HG03039 (cell line): ENCODE measurements at regions not wholly inside any gene's neighbourhood (a gene's known extent, or its start where the extent isn't known, plus 50 kb on each side); places are given as distances from the start of the nearest gene placed in this dataset.

Experiments used
- ATAC-seq: cut with Tn5 transposase; IDR thresholded peaks from one replicate; pipeline ENCODE4 v1.9.1; 2021; ENCODE audit warnings: mild to moderate bottlenecking, moderate library complexity; ENCODE audit not compliant: unreplicated experiment

GRCh38 chr2:64311948-64312621, 141.9 kb upstream of the LGALSL start:
- no peak for ATAC-seq

GRCh38 chr2:64312622-64313397, 141.2 kb upstream of the LGALSL start:
- no peak for ATAC-seq

GRCh38 chr2:64313398-64313723, 140.6 kb upstream of the LGALSL start:
- ATAC-seq = no peak

DNA sequence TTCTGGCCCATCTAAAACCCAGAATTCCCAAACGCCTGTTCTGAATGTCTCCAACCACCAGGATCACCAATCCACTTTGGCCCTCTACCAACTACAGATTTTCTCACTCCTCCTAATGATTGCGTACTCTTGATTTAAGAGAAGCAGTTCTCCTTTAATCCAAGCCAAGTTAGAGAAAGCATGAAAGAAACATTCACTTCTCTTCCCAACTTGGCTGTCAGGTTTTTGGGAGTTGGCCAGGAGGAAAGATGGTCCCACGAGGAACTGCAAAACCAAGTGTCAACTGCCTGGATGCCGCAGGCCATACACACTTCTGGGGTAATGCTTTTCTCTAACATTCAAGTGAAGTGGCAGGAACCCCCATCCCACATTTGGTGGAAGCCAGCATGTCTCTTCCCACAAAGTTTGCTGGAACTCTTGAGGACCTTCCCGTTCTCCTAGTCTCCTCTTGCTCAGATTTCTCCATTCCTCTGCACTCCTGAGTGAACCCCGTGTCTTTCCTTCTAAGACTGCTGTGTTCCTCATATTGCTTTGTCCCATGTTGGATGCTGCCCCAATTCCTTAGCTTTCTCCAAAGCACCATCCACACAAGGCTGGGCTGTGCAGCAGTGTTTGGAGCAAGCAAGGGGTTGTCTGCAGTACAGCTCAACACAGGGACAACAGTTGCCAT, 138.5 kb upstream of the LGALSL start:
- ATAC-seq = no peak

DNA sequence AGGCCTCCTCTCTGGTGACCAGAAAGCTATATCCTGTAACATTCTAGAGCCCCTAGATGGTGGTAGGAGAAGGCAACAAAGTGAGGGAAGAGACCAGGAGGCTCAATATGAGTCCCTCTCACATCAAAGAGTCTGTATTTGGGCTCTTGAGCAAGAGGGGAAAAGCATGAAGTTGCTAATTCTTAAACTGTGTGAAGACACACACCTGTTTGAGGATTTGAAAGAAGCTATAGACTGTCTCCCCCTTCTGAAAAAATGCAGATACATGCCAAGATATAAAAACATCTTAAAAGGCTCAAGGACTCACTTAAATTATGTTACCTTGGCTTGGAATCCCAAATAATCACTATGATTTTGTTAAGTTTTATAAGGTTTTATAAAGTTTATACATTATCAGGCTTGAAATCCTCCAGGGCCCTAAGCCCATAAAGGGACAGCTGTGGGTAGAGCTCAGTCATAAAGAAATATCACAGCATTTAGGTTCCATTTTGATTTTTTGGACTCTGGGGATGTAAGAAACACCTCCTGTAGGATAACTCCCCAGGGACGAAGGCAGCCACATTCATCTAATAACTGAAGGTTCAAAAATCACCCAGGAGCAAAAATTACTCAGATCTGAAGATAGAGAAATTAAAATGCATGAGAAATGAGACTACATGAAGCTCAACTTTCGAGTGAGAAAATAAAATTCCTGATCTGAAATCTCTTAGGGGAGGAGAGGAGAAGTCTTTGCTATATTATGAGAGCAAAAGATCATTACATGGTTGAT, 136.1 kb upstream of the LGALSL start:
- no peak for ATAC-seq

DNA sequence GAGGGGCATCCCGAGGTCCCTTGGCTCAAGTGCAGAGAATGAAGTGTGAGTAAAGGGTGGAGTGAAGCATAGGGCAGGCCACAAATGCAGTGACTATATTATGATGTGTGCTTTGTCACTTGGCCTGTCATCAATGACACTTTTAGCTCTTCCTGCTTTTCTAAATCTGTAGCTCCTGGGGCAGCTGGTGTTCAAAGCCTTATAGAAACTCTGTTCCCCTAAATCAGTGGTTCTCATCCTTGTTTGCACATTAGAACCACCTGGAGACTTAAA, 135.6 kb upstream of the LGALSL start:
- ATAC-seq = no peak

- no peak for ATAC-seq
Measured at GRCh38 chr2:64319896-64320295, 134.1 kb upstream of the LGALSL start.

- no peak for ATAC-seq
Measured at GRCh38 chr2:64322433-64322832, 131.5 kb upstream of the LGALSL start.

GRCh38 chr2:64323197-64323596, 130.8 kb upstream of the LGALSL start:
- no peak for ATAC-seq

DNA sequence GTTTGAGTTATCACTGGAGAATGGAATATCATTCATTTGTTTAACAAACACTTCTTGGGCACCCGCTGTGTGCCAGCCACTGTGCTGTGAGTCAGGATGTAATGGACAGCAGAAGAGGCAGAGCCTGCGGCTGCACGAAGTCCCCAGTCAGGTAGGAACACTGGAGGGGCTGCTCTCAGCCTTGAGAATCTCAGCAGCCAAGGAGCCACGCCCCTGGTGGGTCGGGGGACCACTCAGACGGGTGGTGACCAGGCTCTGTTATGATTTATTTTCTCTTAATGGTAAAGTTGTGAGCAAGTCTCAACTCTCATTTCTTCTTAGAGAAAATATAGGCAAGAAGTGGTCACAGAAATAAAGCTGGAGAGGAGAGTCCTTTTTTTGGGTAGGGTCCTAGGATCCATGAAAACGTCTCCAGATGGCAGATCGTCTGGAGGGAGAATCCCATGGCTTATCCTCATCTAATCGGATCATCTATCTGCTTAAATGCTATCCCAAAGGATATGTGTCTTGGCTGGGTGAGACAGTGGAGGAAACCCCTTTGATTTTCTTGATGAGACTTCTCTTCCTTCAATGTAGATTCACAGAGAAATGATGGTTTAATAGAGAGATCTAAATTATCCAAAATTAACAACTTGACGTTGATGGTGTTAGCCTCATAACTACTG, 129.1 kb upstream of the LGALSL start:
- ATAC-seq = no peak

GRCh38 chr2:64325477-64325851, 128.5 kb upstream of the LGALSL start:
- ATAC-seq = no peak

DNA sequence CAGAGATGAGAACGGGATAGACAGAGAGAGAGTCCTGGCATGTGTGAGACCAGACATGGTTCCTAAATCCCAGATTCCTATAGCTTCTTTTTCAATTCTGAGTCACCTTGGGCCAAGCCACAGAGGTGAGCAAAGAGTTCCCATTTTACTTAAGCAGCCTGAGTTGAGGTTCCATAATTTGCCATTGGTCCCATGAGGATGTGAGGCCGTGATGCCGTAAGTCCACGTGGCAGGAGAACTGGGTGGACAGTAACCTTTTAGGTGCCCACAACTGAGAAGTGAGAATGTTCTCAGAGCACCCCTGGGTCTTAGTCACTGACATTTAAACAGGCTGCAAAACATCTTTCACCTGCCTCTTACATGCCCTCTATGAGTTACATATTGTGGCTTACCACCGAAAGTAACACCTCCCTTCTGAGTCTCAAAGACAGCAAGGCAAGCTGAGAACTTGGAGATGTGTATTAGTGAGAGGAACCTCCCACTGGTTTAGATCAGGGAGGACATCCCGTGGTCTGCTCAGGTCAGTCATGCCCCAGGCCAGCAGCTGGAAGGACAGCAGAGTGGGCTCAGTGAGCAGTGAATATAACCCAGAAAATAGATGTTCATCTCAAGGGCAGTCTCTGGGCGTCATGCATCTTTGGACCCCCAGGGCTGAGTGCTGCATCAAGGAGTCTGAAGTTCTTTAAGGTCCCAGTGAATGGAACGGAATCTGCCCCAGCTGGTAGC, 127.9 kb upstream of the LGALSL start:
- peak; percentile 73 for ATAC-seq

- no peak for ATAC-seq
Measured at GRCh38 chr2:64326578-64327050, 127.3 kb upstream of the LGALSL start.

- no peak for ATAC-seq
Measured at GRCh38 chr2:64327129-64327509, 126.8 kb upstream of the LGALSL start.

GRCh38 chr2:64327510-64328414, 126.2 kb upstream of the LGALSL start:
- no peak for ATAC-seq

DNA sequence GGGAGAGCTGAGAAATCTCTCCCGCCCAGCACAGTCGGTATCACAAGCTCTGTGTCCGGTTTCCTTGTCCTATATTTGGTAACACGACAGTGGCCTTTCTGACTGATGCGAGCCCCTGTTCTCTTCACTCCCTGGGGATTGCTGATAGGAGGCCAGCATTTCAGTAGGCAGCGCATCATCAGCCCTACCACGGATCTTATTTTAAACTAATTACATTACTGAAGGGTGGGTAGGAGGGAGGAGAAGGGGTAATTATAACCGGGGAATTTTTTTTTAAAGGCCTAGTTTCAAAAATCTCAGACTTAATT, 125.6 kb upstream of the LGALSL start:
- ATAC-seq = no peak

- no peak for ATAC-seq
Measured at GRCh38 chr2:64328756-64329155, 125.2 kb upstream of the LGALSL start.

GRCh38 chr2:64329848-64330247, 124.1 kb upstream of the LGALSL start:
- ATAC-seq = no peak

- ATAC-seq = no peak
Measured at GRCh38 chr2:64330281-64331113, 123.5 kb upstream of the LGALSL start.
